ENCODE measurements at regions not wholly inside any gene's neighbourhood (a gene's known extent, or its start where the extent isn't known, plus 50 kb on each side); places are given as distances from the start of the nearest gene placed in this dataset.

GRCh38 chr1:73463873-73464272 is 734.1 kb downstream of the LRRIQ3 start:
- TF ChIP-seq CTCF (IDR thresholded peaks at IDR 0.05) (no peak), POLR2A (IDR thresholded peaks at IDR 0.05) (no peak)

Data from body of pancreas (tissue), 4 donors.